Neutrophil (primary cell): ENCODE measurements at regions not wholly inside any gene's neighbourhood (a gene's known extent, or its start where the extent isn't known, plus 50 kb on each side); places are given as distances from the start of the nearest gene placed in this dataset.

ENCODE experiments used
- H3K27ac ChIP-seq: fragments of 200-600 bp; sonication (generic); 2 replicates; pipeline ENCODE4 v1.5.1; 2016; ENCODE audit warnings: mild to moderate bottlenecking, moderate library complexity
- H3K27me3 ChIP-seq: fragments of 200-600 bp; sonication (generic); 2 replicates; pipeline ENCODE4 v1.6.0; 2016; ENCODE audit warnings: mild to moderate bottlenecking
- H3K36me3 ChIP-seq: fragments of 200-600 bp; sonication (generic); 2 replicates; pipeline ENCODE4 v1.5.1; 2017
- H3K4me1 ChIP-seq, 2 experiments: fragments of 200-600 bp in 1 of 2; sonication (generic) in 1 of 2; 1 replicate in 1 of 2; 2 replicates in 1 of 2; pipeline versions ENCODE4 v1.5.1 to v1.6.1; 2013 to 2016; ENCODE audit warnings: low read depth in 1 of 2, low read length in 1 of 2, mild to moderate bottlenecking in 1 of 2, moderate library complexity in 1 of 2; ENCODE audit not compliant: control insufficient read depth in 1 of 2, insufficient read depth in 1 of 2
- H3K4me3 ChIP-seq, 2 experiments: fragments of 200-600 bp in 1 of 2; sonication (generic) in 1 of 2; 1 replicate in 1 of 2; 2 replicates in 1 of 2; pipeline ENCODE4 v1.5.1; 2013 to 2016; ENCODE audit warnings: low read depth in 1 of 2, low read length in 1 of 2, mild to moderate bottlenecking in 1 of 2, moderate library complexity in 1 of 2
- H3K9me3 ChIP-seq: fragments of 200-600 bp; sonication (generic); 2 replicates; pipeline ENCODE4 v1.5.1; 2016
- TF ChIP-seq, protein P1 (sequence below): fragments of 200-600 bp; sonication (generic); IDR thresholded peaks from 2 replicates; pipeline ENCODE4 v1.5.1; 2016; ENCODE audit warnings: antibody characterized with exemption

DNA sequence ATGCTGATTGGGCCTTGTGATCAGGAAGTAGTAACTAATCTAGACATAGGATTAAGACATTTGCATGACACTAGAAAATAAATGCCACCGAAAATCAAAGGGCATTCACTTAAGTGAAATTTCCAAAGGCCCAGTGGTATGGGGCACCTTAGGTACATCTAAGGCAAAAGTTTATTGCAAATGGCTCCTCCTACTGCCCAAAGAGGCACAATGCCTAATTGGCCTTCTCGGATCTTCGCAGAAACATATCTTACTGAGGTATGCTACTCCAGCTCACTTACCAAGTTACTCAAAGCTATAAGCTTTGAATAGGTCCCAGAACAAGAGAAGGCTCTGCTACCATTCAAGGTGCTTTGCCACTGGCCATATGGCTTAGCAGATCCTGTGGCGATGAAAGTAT lies 174.8 kb upstream of the CXCL13 start:
- no peaks in the 10 kb centered on the region for H3K36me3 ChIP-seq
- TF ChIP-seq, protein P1, sequence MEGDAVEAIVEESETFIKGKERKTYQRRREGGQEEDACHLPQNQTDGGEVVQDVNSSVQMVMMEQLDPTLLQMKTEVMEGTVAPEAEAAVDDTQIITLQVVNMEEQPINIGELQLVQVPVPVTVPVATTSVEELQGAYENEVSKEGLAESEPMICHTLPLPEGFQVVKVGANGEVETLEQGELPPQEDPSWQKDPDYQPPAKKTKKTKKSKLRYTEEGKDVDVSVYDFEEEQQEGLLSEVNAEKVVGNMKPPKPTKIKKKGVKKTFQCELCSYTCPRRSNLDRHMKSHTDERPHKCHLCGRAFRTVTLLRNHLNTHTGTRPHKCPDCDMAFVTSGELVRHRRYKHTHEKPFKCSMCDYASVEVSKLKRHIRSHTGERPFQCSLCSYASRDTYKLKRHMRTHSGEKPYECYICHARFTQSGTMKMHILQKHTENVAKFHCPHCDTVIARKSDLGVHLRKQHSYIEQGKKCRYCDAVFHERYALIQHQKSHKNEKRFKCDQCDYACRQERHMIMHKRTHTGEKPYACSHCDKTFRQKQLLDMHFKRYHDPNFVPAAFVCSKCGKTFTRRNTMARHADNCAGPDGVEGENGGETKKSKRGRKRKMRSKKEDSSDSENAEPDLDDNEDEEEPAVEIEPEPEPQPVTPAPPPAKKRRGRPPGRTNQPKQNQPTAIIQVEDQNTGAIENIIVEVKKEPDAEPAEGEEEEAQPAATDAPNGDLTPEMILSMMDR: no peak
- H3K27me3 ChIP-seq: no peaks in the 10 kb centered on the region

GRCh38 chr4:77431546-77431945 lies 174.1 kb upstream of the CXCL13 start:
- TF ChIP-seq, protein P1: no peak

More for the DNA sequence above, 174.8 kb upstream of the CXCL13 start:
- Histone ChIP-seq H3K4me1 (no peaks in the 10 kb centered on the region), H3K9me3 (no peaks in the 10 kb centered on the region), H3K4me3 (no peak overlapping the region), H3K27ac (no peak overlapping the region)

GRCh38 chr4:77432717-77433417 lies 172.8 kb upstream of the CXCL13 start:
- TF ChIP-seq, protein P1: no peak
- Histone ChIP-seq H3K9me3 (no peaks in the 10 kb centered on the region), H3K4me1 (no peaks in the 10 kb centered on the region), H3K27me3 (no peaks in the 10 kb centered on the region), H3K36me3 (no peaks in the 10 kb centered on the region), H3K27ac (no peak overlapping the region), H3K4me3 (no peak overlapping the region)

More at GRCh38 chr4:77431546-77431945, 174.1 kb upstream of the CXCL13 start:
- Histone ChIP-seq H3K4me3 (no peak overlapping the region), H3K4me1 (no peaks in the 10 kb centered on the region), H3K27me3 (no peaks in the 10 kb centered on the region), H3K36me3 (no peaks in the 10 kb centered on the region), H3K27ac (no peak overlapping the region), H3K9me3 (no peaks in the 10 kb centered on the region)

DNA sequence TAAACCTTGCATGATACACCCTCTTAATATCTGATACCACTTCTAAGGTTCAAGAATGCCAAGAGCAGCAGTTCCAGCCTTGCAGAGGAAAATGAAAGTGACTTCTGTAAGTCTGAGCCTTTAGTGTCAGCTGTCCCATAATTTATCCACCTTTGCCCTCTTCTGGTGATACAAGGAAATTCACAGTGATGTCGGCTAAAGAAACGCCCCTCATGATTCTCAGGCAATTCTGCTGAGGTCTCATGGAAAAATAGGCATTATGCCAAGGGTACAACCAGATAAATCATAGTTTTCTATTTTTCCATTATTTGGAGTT lies 172.2 kb upstream of the CXCL13 start:
- Histone ChIP-seq H3K9me3 (no peaks in the 10 kb centered on the region), H3K4me3 (no peak overlapping the region)
- TF ChIP-seq, protein P1: no peak

DNA sequence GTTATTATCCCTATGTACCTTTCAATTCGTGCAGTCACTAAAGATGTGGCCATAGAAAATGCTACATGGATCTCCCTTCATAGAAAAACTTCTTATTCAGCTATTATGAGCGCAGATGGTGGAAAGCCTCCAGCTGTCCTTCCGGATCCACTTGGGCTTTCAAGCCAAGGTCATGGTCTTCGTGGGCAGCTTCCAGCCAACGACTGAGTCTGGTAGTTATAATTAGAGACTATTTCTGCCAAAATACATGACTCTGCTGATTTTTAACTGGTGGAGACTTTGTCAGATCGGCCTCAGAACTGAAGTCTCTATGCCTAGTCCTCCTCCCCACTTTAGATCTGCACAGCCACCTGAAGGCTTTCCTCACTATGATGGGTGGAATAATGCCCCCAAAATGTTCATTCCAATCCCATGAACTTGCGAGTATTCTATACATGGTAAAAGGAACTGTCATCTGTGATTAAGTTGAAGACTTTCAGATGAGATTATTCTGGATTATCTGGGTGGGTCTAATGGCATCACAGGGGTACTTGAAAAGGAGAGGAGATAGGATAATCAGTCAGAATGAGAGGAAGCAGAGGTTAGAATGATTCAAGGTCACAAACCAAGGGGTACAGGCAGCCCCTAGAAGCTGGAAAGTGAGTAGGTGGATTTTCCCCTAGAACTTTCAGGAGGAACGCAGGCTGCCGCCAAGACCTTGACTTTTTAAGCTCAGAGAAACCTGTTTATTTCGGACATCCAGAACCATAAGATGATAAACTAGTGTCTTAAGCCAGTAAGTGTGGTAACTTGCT lies 171.1 kb upstream of the CXCL13 start:
- Histone ChIP-seq H3K4me3 (no peak overlapping the region), H3K27me3 (no peaks in the 10 kb centered on the region), H3K9me3 (no peaks in the 10 kb centered on the region)

More for the DNA sequence above, 172.2 kb upstream of the CXCL13 start:
- Histone ChIP-seq H3K36me3 (no peaks in the 10 kb centered on the region), H3K27me3 (no peaks in the 10 kb centered on the region), H3K4me1 (no peaks in the 10 kb centered on the region), H3K27ac (no peak overlapping the region)

More for the DNA sequence above, 171.1 kb upstream of the CXCL13 start:
- TF ChIP-seq, protein P1: no peak
- Histone ChIP-seq H3K4me1 (no peaks in the 10 kb centered on the region), H3K36me3 (no peaks in the 10 kb centered on the region), H3K27ac (no peak overlapping the region)
